ENCODE measurements at regions not wholly inside any gene's neighbourhood (a gene's known extent, or its start where the extent isn't known, plus 50 kb on each side); places are given as distances from the start of the nearest gene placed in this dataset.

GRCh38 chr12:91278126-91278525, 95.5 kb upstream of the DCN start:
- TF ChIP-seq CTCF (IDR thresholded peaks at IDR 0.05; ENCODE audit: low read depth, low read length) (no peak), EZH2phosphoT487 (IDR thresholded peaks at IDR 0.05; ENCODE audit: low read depth) (no peak)

Data from OCI-LY3 (cell line).